ENCODE measurements at regions not wholly inside any gene's neighbourhood (a gene's known extent, or its start where the extent isn't known, plus 50 kb on each side); places are given as distances from the start of the nearest gene placed in this dataset.

- Histone ChIP-seq H2AFZ (ENCODE audit: low read depth, low read length) (no peak overlapping the region), H3K9ac (replicated peaks; ENCODE audit: extremely low read depth, insufficient read depth, low read length) (no peak overlapping the region), H3K79me2 (ENCODE audit: control insufficient read depth, insufficient read depth, low read length) (no peaks in the 10 kb centered on the region), H3K4me2 (ENCODE audit: insufficient read depth, low read length) (no peak overlapping the region), H3K4me1 (ENCODE audit: control insufficient read depth, extremely low read depth, insufficient read depth, low read length) (no peaks in the 10 kb centered on the region), H3K9me3 (replicated peaks; ENCODE audit: control insufficient read depth, insufficient read depth, low read length) (no peaks in the 10 kb centered on the region), H4K20me1 (replicated peaks; ENCODE audit: control insufficient read depth, extremely low read depth, insufficient read depth, low read length) (no peaks in the 10 kb centered on the region), H3K9me1 (replicated peaks; ENCODE audit: control insufficient read depth, extremely low read depth, insufficient read depth, low read length) (no peaks in the 10 kb centered on the region), H3K4me3 (replicated peaks in 1 of 3; ENCODE audit: insufficient read depth in 1 of 3, low read depth in 1 of 3, low read length in 3 of 3) (no peak overlapping the region), H3K27me3 (ENCODE audit: control insufficient read depth in 2 of 2, insufficient read depth in 2 of 2, low read length in 2 of 2) (no peaks in the 10 kb centered on the region), H3K36me3 (ENCODE audit: control insufficient read depth in 2 of 2, extremely low read depth in 1 of 2, insufficient read depth in 2 of 2, low read length in 2 of 2) (no peaks in the 10 kb centered on the region), H3K27ac (ENCODE audit: insufficient read depth, low read depth, low read length) (no peak overlapping the region)
- no TSS peak for BruUV-seq (replicated peaks)
- dilution Hi-C loops (cut with MboI; ENCODE audit: extremely low pct_ligation_motif_present, low sequenced_read_pairs), result no loop called here
- no peak for TF ChIP-seq EZH2 (IDR thresholded peaks at IDR 0.05; ENCODE audit: borderline replicate concordance, low read depth, low read length, severe bottlenecking)
- TF ChIP-seq CTCF (IDR thresholded peaks at IDR 0.05; ENCODE audit: extremely low read depth in 1 of 2, insufficient read depth in 1 of 2, low read depth in 1 of 2, low read length in 2 of 2), result no peak
- TF ChIP-seq POLR2A (IDR thresholded peaks at IDR 0.05; ENCODE audit: low read depth, low read length), result no peak
- CTCF ChIA-PET, result no interaction called here
- no peak for DNase-seq (ENCODE audit: low read depth, low spot score)
- no peak for FAIRE-seq
- POLR2A ChIA-PET, result no interaction called here
- intact Hi-C loops (cut with micrococcal nuclease), result loop anchor here (5.0 kb wide), 1 partner anchor 79 kb away; no protein-coding TSS in a partner anchor
Measured at GRCh38 chr21:27526451-27526850, 559.6 kb upstream of the ADAMTS5 start.

DNA sequence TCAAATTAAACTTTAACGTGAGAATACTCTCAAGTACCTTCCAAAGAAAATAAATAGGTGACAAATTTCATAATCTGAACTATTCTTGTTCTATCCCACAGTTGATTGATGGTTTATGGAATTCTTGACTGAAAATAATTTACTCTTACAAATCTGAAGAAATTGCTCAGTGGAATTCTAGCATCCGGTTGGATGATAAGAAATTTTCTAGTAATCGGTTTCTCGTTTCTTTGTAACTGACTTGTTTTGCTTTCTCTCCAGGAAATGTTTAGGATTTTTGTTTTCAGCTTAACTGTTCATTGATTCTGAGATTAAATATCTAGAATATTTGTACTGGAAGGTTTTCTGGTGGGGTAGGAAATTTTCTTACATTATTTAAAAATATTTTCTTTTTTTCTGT is 558.9 kb upstream of the ADAMTS5 start:
- ChIA-PET POLR2A (no interaction called here), CTCF (no interaction called here)
- Histone ChIP-seq H3K4me3 (replicated peaks in 1 of 3; ENCODE audit: insufficient read depth in 1 of 3, low read depth in 1 of 3, low read length in 3 of 3) (no peak overlapping the region), H3K27me3 (ENCODE audit: control insufficient read depth in 2 of 2, insufficient read depth in 2 of 2, low read length in 2 of 2) (no peaks in the 10 kb centered on the region), H3K4me2 (ENCODE audit: insufficient read depth, low read length) (no peak overlapping the region), H2AFZ (ENCODE audit: low read depth, low read length) (no peak overlapping the region), H3K9me1 (replicated peaks; ENCODE audit: control insufficient read depth, extremely low read depth, insufficient read depth, low read length) (no peaks in the 10 kb centered on the region), H3K27ac (ENCODE audit: insufficient read depth, low read depth, low read length) (no peak overlapping the region), H3K9ac (replicated peaks; ENCODE audit: extremely low read depth, insufficient read depth, low read length) (no peak overlapping the region), H3K36me3 (ENCODE audit: control insufficient read depth in 2 of 2, extremely low read depth in 1 of 2, insufficient read depth in 2 of 2, low read length in 2 of 2) (no peaks in the 10 kb centered on the region), H3K79me2 (ENCODE audit: control insufficient read depth, insufficient read depth, low read length) (no peaks in the 10 kb centered on the region), H3K9me3 (replicated peaks; ENCODE audit: control insufficient read depth, insufficient read depth, low read length) (no peaks in the 10 kb centered on the region), H3K4me1 (ENCODE audit: control insufficient read depth, extremely low read depth, insufficient read depth, low read length) (no peaks in the 10 kb centered on the region), H4K20me1 (replicated peaks; ENCODE audit: control insufficient read depth, extremely low read depth, insufficient read depth, low read length) (no peaks in the 10 kb centered on the region)
- intact Hi-C loops (cut with micrococcal nuclease) (loop anchor here (5.0 kb wide), 1 partner anchor 78 kb away; no protein-coding TSS in a partner anchor), dilution Hi-C loops (cut with MboI; ENCODE audit: extremely low pct_ligation_motif_present, low sequenced_read_pairs) (no loop called here)
- peak; percentile 6 for DNase-seq (ENCODE audit: low read depth, low spot score)
- no TSS peak for BruUV-seq (replicated peaks)
- no peak for FAIRE-seq
- TF ChIP-seq CTCF (IDR thresholded peaks at IDR 0.05; ENCODE audit: extremely low read depth in 1 of 2, insufficient read depth in 1 of 2, low read depth in 1 of 2, low read length in 2 of 2), result no peak
- no peak for TF ChIP-seq GATA2 (IDR thresholded peaks at IDR 0.05; ENCODE audit: insufficient read depth, insufficient read length, low read depth, low read length)
